Hepatocyte (in vitro differentiated cells): ENCODE measurements at regions not wholly inside any gene's neighbourhood (a gene's known extent, or its start where the extent isn't known, plus 50 kb on each side); places are given as distances from the start of the nearest gene placed in this dataset.

Source experiments
- DNase-seq: peaks from one replicate; pipeline ENCODE4 v3.0.0-alpha.2; 2016; ENCODE audit warnings: low spot score
- H2AFZ ChIP-seq: fragments of 200-600 bp; sonication (generic); 2 replicates; pipeline ENCODE4 v1.6.0; 2016; ENCODE audit warnings: antibody characterized with exemption, mild to moderate bottlenecking
- H3K27ac ChIP-seq: fragments of 200-600 bp; sonication (generic); 2 replicates; pipeline ENCODE4 v1.5.1; 2016; ENCODE audit warnings: mild to moderate bottlenecking
- H3K27me3 ChIP-seq: fragments of 200-600 bp; sonication (generic); 2 replicates; pipeline ENCODE4 v1.6.1; 2016
- H3K36me3 ChIP-seq: fragments of 200-600 bp; sonication (generic); replicated peaks from 2 replicates; pipeline ENCODE4 v1.5.1; 2016; ENCODE audit warnings: low read depth; ENCODE audit not compliant: insufficient read depth
- H3K4me1 ChIP-seq: fragments of 200-600 bp; sonication (generic); 2 replicates; pipeline ENCODE4 v1.5.1; 2016; ENCODE audit warnings: mild to moderate bottlenecking, moderate library complexity; ENCODE audit not compliant: insufficient read depth
- H3K4me2 ChIP-seq: fragments of 200-600 bp; sonication (generic); 2 replicates; pipeline ENCODE4 v1.6.0; 2016
- H3K4me3 ChIP-seq: fragments of 200-600 bp; sonication (generic); 2 replicates; pipeline ENCODE4 v1.5.1; 2016; ENCODE audit warnings: mild to moderate bottlenecking
- H3K79me2 ChIP-seq: fragments of 200-600 bp; sonication (generic); 2 replicates; pipeline ENCODE4 v1.6.0; 2017; ENCODE audit warnings: mild to moderate bottlenecking
- H3K9me2 ChIP-seq: fragments of 200-600 bp; sonication (generic); replicated peaks from 2 replicates; pipeline ENCODE4 v1.6.0; 2017; ENCODE audit warnings: mild to moderate bottlenecking; ENCODE audit not compliant: insufficient read depth
- H3K9me3 ChIP-seq: fragments of 200-600 bp; sonication (generic); 2 replicates; pipeline ENCODE4 v1.5.1; 2016; ENCODE audit warnings: low read depth, mild to moderate bottlenecking
- H4K20me1 ChIP-seq: fragments of 200-600 bp; sonication (generic); 2 replicates; pipeline ENCODE4 v1.6.0; 2016; ENCODE audit warnings: mild to moderate bottlenecking; ENCODE audit not compliant: insufficient read depth, poor library complexity, severe bottlenecking
- EZH2 ChIP-seq: fragments of 200-600 bp; sonication (generic); IDR thresholded peaks from 2 replicates; pipeline ENCODE4 v1.6.1; 2016; ENCODE audit warnings: antibody characterized with exemption, mild to moderate bottlenecking, borderline replicate concordance
- EZH2phosphoT487 ChIP-seq: fragments of 200-600 bp; sonication (generic); IDR thresholded peaks from one replicate; pipeline ENCODE4 v1.6.1; 2018; ENCODE audit warnings: antibody characterized with exemption, mild to moderate bottlenecking, low read depth, moderate library complexity; ENCODE audit not compliant: unreplicated experiment, severe bottlenecking
- WGBS: methylation state at CpG from one replicate; pipeline ENCODE4 v1.1.6; 2016; ENCODE audit warnings: low lambda C conversion rate; ENCODE audit errors: missing lambda C conversion rate; 5-methylcytosine and 5-hydroxymethylcytosine counted together
- TF ChIP-seq, protein P1 (sequence below): fragments of 200-600 bp; sonication (generic); IDR thresholded peaks from 2 replicates; pipeline ENCODE4 v1.5.1; 2016; ENCODE audit warnings: antibody characterized with exemption, mild to moderate bottlenecking; ENCODE audit not compliant: poor library complexity

DNA sequence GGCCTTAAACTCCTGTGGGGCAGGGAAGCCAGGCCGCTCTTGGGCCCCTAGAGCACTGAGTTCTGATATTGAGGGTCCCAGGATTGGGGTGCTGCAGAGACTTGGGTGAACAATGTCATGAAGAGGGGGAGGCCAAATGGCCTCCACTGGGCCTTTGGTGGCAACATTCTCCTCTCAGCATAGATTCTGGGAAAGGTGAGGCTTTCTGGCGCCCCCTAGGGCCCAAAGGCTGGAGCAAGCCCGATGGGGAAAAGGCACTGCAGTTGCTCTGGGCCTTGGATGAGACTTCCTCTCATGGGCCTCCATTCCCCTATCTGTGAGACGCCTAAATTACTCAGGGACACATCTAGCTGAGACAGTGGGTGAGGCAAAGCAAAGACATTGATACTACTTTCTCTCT, 84.8 kb downstream of the ACAA2 start:
- H3K79me2 ChIP-seq: no peaks in the 10 kb centered on the region
- H3K4me1 ChIP-seq: peaks cover 55% of the 10 kb centered on the region
- no peak overlapping the region for H3K4me3 ChIP-seq
- no peaks in the 10 kb centered on the region for H3K9me3 ChIP-seq
- DNase-seq: peak; percentile 39
- no peak for TF ChIP-seq EZH2phosphoT487
- TF ChIP-seq, protein P1, sequence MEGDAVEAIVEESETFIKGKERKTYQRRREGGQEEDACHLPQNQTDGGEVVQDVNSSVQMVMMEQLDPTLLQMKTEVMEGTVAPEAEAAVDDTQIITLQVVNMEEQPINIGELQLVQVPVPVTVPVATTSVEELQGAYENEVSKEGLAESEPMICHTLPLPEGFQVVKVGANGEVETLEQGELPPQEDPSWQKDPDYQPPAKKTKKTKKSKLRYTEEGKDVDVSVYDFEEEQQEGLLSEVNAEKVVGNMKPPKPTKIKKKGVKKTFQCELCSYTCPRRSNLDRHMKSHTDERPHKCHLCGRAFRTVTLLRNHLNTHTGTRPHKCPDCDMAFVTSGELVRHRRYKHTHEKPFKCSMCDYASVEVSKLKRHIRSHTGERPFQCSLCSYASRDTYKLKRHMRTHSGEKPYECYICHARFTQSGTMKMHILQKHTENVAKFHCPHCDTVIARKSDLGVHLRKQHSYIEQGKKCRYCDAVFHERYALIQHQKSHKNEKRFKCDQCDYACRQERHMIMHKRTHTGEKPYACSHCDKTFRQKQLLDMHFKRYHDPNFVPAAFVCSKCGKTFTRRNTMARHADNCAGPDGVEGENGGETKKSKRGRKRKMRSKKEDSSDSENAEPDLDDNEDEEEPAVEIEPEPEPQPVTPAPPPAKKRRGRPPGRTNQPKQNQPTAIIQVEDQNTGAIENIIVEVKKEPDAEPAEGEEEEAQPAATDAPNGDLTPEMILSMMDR: peak; percentile 31
- no peaks in the 10 kb centered on the region for H3K27me3 ChIP-seq
- no peaks in the 10 kb centered on the region for H3K9me2 ChIP-seq
- H3K36me3 ChIP-seq: no peaks in the 10 kb centered on the region
- WGBS: 77% methylated on average over 4 of the region's 4 CpGs
- no peak overlapping the region for H3K4me2 ChIP-seq
- no peaks in the 10 kb centered on the region for H4K20me1 ChIP-seq
- H2AFZ ChIP-seq: no peak overlapping the region
- H3K27ac ChIP-seq: peak overlapping the region; percentile 89

DNA sequence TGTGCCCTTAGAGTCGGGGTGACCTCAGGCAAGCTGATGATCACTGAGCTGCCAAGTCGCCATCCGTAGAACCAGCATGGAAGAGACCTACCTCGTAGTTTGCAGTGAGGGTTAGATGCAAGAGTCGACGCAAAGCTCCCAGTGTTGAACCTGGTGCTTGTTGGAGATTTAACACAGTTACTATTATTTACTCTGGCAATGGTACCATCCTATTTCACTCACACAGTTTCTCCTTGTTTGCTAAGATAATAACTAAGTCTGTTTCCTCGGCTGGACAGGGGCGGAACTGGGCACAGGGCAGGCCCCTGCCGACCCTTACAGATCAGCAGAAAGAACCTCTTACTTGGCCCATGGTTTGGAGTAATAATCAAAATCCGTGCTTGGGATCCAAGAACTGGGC, 85.5 kb downstream of the ACAA2 start:
- Histone ChIP-seq H3K9me3 (no peaks in the 10 kb centered on the region), H3K4me1 (peaks cover 59% of the 10 kb centered on the region), H3K27me3 (no peaks in the 10 kb centered on the region), H3K27ac (peak overlapping the region; percentile 94), H3K4me2 (no peak overlapping the region), H3K4me3 (no peak overlapping the region), H4K20me1 (no peaks in the 10 kb centered on the region), H2AFZ (no peak overlapping the region), H3K36me3 (no peaks in the 10 kb centered on the region), H3K9me2 (no peaks in the 10 kb centered on the region), H3K79me2 (no peaks in the 10 kb centered on the region)
- TF ChIP-seq, protein P1: no peak
- TF ChIP-seq EZH2 (no peak), EZH2phosphoT487 (no peak)
- 88% methylated on average over 10 of the region's 10 CpGs for WGBS
- DNase-seq: no peak

DNA sequence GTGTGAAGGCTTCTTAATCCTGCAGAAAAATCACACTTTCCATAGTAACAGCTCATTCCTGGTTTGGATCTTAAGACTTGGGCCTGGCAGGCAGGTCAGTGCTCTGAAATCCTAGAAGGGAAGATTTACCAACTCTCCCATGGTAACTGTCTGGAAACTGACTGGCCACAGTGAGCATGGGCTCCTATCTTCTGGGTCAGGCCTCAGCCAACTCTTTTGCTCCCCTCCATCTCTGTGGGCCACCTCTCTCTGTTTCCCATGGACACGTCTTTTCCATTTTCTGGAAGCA, 86.7 kb downstream of the ACAA2 start:
- H3K79me2 ChIP-seq: no peaks in the 10 kb centered on the region
- no peaks in the 10 kb centered on the region for H3K9me2 ChIP-seq
- TF ChIP-seq, protein P1: no peak
- TF ChIP-seq EZH2 (no peak), EZH2phosphoT487 (no peak)
- peak overlapping the region; percentile 6 for H2AFZ ChIP-seq
- H3K4me2 ChIP-seq: peak overlapping the region; percentile 37
- no peaks in the 10 kb centered on the region for H3K27me3 ChIP-seq
- no peaks in the 10 kb centered on the region for H4K20me1 ChIP-seq
- H3K36me3 ChIP-seq: no peaks in the 10 kb centered on the region
- no peak overlapping the region for H3K4me3 ChIP-seq
- peak overlapping the region; percentile 94 for H3K27ac ChIP-seq
- 95% methylated on average over 1 of the region's 1 CpG for WGBS
- H3K4me1 ChIP-seq: peaks cover 51% of the 10 kb centered on the region
- H3K9me3 ChIP-seq: no peaks in the 10 kb centered on the region
- no peak for DNase-seq
